ENCODE measurements at regions not wholly inside any gene's neighbourhood (a gene's known extent, or its start where the extent isn't known, plus 50 kb on each side); places are given as distances from the start of the nearest gene placed in this dataset.

DNA sequence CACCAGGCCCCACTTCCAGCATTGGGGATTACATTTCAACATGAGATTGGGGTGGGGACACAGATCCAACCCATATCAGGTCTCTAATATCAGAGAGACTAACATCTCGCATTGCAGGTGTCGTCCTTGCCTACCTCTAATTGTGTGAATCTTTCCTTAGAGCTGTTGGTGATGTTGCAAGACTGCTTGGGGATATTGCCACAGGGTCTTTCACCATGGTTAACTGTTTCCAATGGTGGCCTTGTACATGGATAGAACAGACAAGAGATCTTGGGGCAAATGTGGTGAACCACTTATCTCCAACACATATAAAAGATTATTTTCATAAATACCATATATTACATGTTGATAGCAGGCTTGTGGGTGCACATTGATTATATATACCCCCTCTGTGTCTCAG, 270.3 kb upstream of the LINC00305 start:
- DNase-seq (no peak), ATAC-seq (ENCODE audit: low read depth) (no peak)
- H3K27ac Mint-ChIP-seq = no peak overlapping the region
- H3K4me3 Mint-ChIP-seq = no peak overlapping the region
- H3K9me3 Mint-ChIP-seq = no peaks in the 10 kb centered on the region
- intact Hi-C loops (cut with micrococcal nuclease) = no loop called here
- ChIA-PET CTCF (no interaction called here), POLR2A (no interaction called here)
- H3K36me3 Mint-ChIP-seq (ENCODE audit: low read depth) = no peaks in the 10 kb centered on the region
- no peak for TF ChIP-seq CTCF (IDR thresholded peaks at IDR 0.05)
- no peaks in the 10 kb centered on the region for H3K27me3 Mint-ChIP-seq
- H3K4me1 Mint-ChIP-seq = peaks cover 2% of the 10 kb centered on the region

DNA sequence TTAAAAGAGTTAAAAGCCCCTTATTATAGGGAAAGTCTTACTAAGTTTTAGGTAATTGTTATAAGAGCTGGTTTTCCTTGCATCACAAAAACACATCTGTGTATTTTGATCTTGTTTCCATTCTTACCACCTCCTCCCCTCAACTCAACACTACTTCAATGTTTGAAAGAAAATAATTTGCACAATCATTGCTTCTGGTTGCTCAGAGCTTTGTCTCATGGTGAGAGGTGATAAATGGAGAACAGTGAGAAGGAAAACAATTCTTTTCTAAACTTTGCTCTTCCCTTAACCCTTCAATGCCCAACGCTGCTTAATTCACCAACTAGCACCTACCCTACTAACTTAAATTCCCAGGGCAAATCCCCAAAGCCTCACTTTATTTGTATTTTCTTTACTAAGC, 268.1 kb upstream of the LINC00305 start:
- peaks cover 2% of the 10 kb centered on the region for H3K4me1 Mint-ChIP-seq
- POLR2A ChIA-PET = no interaction called here
- no peaks in the 10 kb centered on the region for H3K27me3 Mint-ChIP-seq
- H3K9me3 Mint-ChIP-seq = no peaks in the 10 kb centered on the region
- H3K4me3 Mint-ChIP-seq = no peak overlapping the region
- H3K36me3 Mint-ChIP-seq (ENCODE audit: low read depth) = no peaks in the 10 kb centered on the region
- intact Hi-C loops (cut with micrococcal nuclease) = no loop called here
- no peak for TF ChIP-seq CTCF (IDR thresholded peaks at IDR 0.05)
- DNase-seq (no peak), ATAC-seq (ENCODE audit: low read depth) (no peak)
- CTCF ChIA-PET = no interaction called here
- H3K27ac Mint-ChIP-seq = no peak overlapping the region

- ATAC-seq (ENCODE audit: low read depth) (no peak), DNase-seq (no peak)
- H3K36me3 Mint-ChIP-seq (ENCODE audit: low read depth) = no peaks in the 10 kb centered on the region
- H3K27me3 Mint-ChIP-seq = no peaks in the 10 kb centered on the region
- no peaks in the 10 kb centered on the region for H3K9me3 Mint-ChIP-seq
- peaks cover 2% of the 10 kb centered on the region for H3K4me1 Mint-ChIP-seq
- H3K27ac Mint-ChIP-seq = no peak overlapping the region
- intact Hi-C loops (cut with micrococcal nuclease) = no loop called here
- no peak overlapping the region for H3K4me3 Mint-ChIP-seq
- CTCF ChIA-PET = no interaction called here
- POLR2A ChIA-PET = no interaction called here
- TF ChIP-seq CTCF (IDR thresholded peaks at IDR 0.05) = no peak
These were observed 266.3 kb upstream of the LINC00305 start for GRCh38 chr18:64415218-64415617.

GRCh38 chr18:64410685-64411084, 261.8 kb upstream of the LINC00305 start:
- DNase-seq = no peak
- CTCF ChIA-PET = interaction anchor here (1.2 to 3.0 kb wide), 5 partner anchors 87 to 372 kb away, joined by 3 to 28 read pairs (median 9); no protein-coding TSS in a partner anchor
- no peak for TF ChIP-seq CTCF (IDR thresholded peaks at IDR 0.05)
- H3K4me1 Mint-ChIP-seq = no peaks in the 10 kb centered on the region
- ATAC-seq (ENCODE audit: low read depth) = no peak
- no peak overlapping the region for H3K4me3 Mint-ChIP-seq
- no peaks in the 10 kb centered on the region for H3K36me3 Mint-ChIP-seq (ENCODE audit: low read depth)
- POLR2A ChIA-PET = no interaction called here
- no peaks in the 10 kb centered on the region for H3K27me3 Mint-ChIP-seq
- intact Hi-C loops (cut with micrococcal nuclease) = no loop called here
- no peak overlapping the region for H3K27ac Mint-ChIP-seq
- H3K9me3 Mint-ChIP-seq = no peaks in the 10 kb centered on the region

- Mint-ChIP-seq H3K27me3 (no peaks in the 10 kb centered on the region), H3K36me3 (ENCODE audit: low read depth) (no peaks in the 10 kb centered on the region), H3K4me3 (no peak overlapping the region), H3K27ac (no peak overlapping the region), H3K9me3 (no peaks in the 10 kb centered on the region), H3K4me1 (no peaks in the 10 kb centered on the region)
- no peak for TF ChIP-seq CTCF (IDR thresholded peaks at IDR 0.05)
- CTCF ChIA-PET = interaction anchor here (0.7 to 3.0 kb wide), 12 partner anchors 9 to 891 kb away, joined by 3 to 28 read pairs (median 3); no protein-coding TSS in a partner anchor
- ATAC-seq (ENCODE audit: low read depth) = no peak
- POLR2A ChIA-PET = no interaction called here
- intact Hi-C loops (cut with micrococcal nuclease) = loop anchor here (1.0 to 2.0 kb wide), 5 partner anchors 165 to 891 kb away; no protein-coding TSS in a partner anchor
- no peak for DNase-seq
These were observed 260.6 kb upstream of the LINC00305 start for GRCh38 chr18:64409511-64409910.
